ENCODE measurements at regions not wholly inside any gene's neighbourhood (a gene's known extent, or its start where the extent isn't known, plus 50 kb on each side); places are given as distances from the start of the nearest gene placed in this dataset.

GRCh38 chr5:128591598-128592455 is 53.8 kb upstream of the FBN2 start:
- no peaks in the 10 kb centered on the region for H3K9me3 ChIP-seq (ENCODE audit: control insufficient read depth, low read length)
- no peak overlapping the region for H3K4me3 ChIP-seq (ENCODE audit: extremely low read depth, insufficient read depth, low read length, poor library complexity, severe bottlenecking)
- no peak overlapping the region for H3K27ac ChIP-seq (ENCODE audit: low read depth, low read length, severe bottlenecking)
- no peaks in the 10 kb centered on the region for H3K36me3 ChIP-seq (ENCODE audit: control insufficient read depth, insufficient read depth, low read length)
- H3K4me1 ChIP-seq (ENCODE audit: control insufficient read depth, insufficient read depth, low read length, poor library complexity, severe bottlenecking), result no peaks in the 10 kb centered on the region
- 100% methylated on average over 1 of the region's 5 CpGs; no CpG with 5 or more reads in 1 of the 2 experiments for WGBS, 2 experiments (ENCODE audit: insufficient coverage in 2 of 2)

GRCh38 chr5:128596071-128596470 is 58.0 kb upstream of the FBN2 start:
- Histone ChIP-seq H3K27ac (ENCODE audit: low read depth, low read length, severe bottlenecking) (no peak overlapping the region), H3K9me3 (ENCODE audit: control insufficient read depth, low read length) (no peaks in the 10 kb centered on the region), H3K36me3 (ENCODE audit: control insufficient read depth, insufficient read depth, low read length) (no peaks in the 10 kb centered on the region), H3K4me1 (ENCODE audit: control insufficient read depth, insufficient read depth, low read length, poor library complexity, severe bottlenecking) (no peaks in the 10 kb centered on the region), H3K4me3 (ENCODE audit: extremely low read depth, insufficient read depth, low read length, poor library complexity, severe bottlenecking) (no peak overlapping the region)
- 94 to 97% methylated on average over 3 to 4 of the region's 4 CpGs for WGBS, 2 experiments (ENCODE audit: insufficient coverage in 2 of 2)

GRCh38 chr5:128597156-128597555 is 59.1 kb upstream of the FBN2 start:
- Histone ChIP-seq H3K4me3 (ENCODE audit: extremely low read depth, insufficient read depth, low read length, poor library complexity, severe bottlenecking) (no peak overlapping the region), H3K9me3 (ENCODE audit: control insufficient read depth, low read length) (no peaks in the 10 kb centered on the region), H3K4me1 (ENCODE audit: control insufficient read depth, insufficient read depth, low read length, poor library complexity, severe bottlenecking) (no peaks in the 10 kb centered on the region), H3K36me3 (ENCODE audit: control insufficient read depth, insufficient read depth, low read length) (no peaks in the 10 kb centered on the region), H3K27ac (ENCODE audit: low read depth, low read length, severe bottlenecking) (no peak overlapping the region)
- no CpG with 5 or more reads among the region's 3 CpGs for WGBS, 2 experiments (ENCODE audit: insufficient coverage in 2 of 2)

GRCh38 chr5:128613128-128613527 is 75.1 kb upstream of the FBN2 start:
- H3K9me3 ChIP-seq (ENCODE audit: control insufficient read depth, low read length), result peaks cover 4% of the 10 kb centered on the region
- no peak overlapping the region for H3K27ac ChIP-seq (ENCODE audit: low read depth, low read length, severe bottlenecking)
- no peaks in the 10 kb centered on the region for H3K4me1 ChIP-seq (ENCODE audit: control insufficient read depth, insufficient read depth, low read length, poor library complexity, severe bottlenecking)
- WGBS, 2 experiments (ENCODE audit: insufficient coverage in 2 of 2), result 75% methylated on average over 1 of the region's 4 CpGs; no CpG with 5 or more reads in 1 of the 2 experiments
- H3K4me3 ChIP-seq (ENCODE audit: extremely low read depth, insufficient read depth, low read length, poor library complexity, severe bottlenecking), result no peak overlapping the region
- no peaks in the 10 kb centered on the region for H3K36me3 ChIP-seq (ENCODE audit: control insufficient read depth, insufficient read depth, low read length)

- Histone ChIP-seq H3K27ac (ENCODE audit: low read depth, low read length, severe bottlenecking) (no peak overlapping the region), H3K4me1 (ENCODE audit: control insufficient read depth, insufficient read depth, low read length, poor library complexity, severe bottlenecking) (no peaks in the 10 kb centered on the region), H3K9me3 (ENCODE audit: control insufficient read depth, low read length) (peaks cover 4% of the 10 kb centered on the region), H3K36me3 (ENCODE audit: control insufficient read depth, insufficient read depth, low read length) (no peaks in the 10 kb centered on the region), H3K4me3 (ENCODE audit: extremely low read depth, insufficient read depth, low read length, poor library complexity, severe bottlenecking) (no peak overlapping the region)
Observed at GRCh38 chr5:128613766-128614165, 75.7 kb upstream of the FBN2 start.

GRCh38 chr5:128615578-128615977 is 77.5 kb upstream of the FBN2 start:
- Histone ChIP-seq H3K9me3 (ENCODE audit: control insufficient read depth, low read length) (no peaks in the 10 kb centered on the region), H3K4me1 (ENCODE audit: control insufficient read depth, insufficient read depth, low read length, poor library complexity, severe bottlenecking) (no peaks in the 10 kb centered on the region), H3K27ac (ENCODE audit: low read depth, low read length, severe bottlenecking) (no peak overlapping the region), H3K4me3 (ENCODE audit: extremely low read depth, insufficient read depth, low read length, poor library complexity, severe bottlenecking) (no peak overlapping the region), H3K36me3 (ENCODE audit: control insufficient read depth, insufficient read depth, low read length) (no peaks in the 10 kb centered on the region)

GRCh38 chr5:128626536-128627090 is 88.6 kb upstream of the FBN2 start:
- 86 to 100% methylated on average over 1 of the region's 1 CpG for WGBS, 2 experiments (ENCODE audit: insufficient coverage in 2 of 2)
- no peak overlapping the region for H3K4me3 ChIP-seq (ENCODE audit: extremely low read depth, insufficient read depth, low read length, poor library complexity, severe bottlenecking)
- H3K9me3 ChIP-seq (ENCODE audit: control insufficient read depth, low read length), result peaks cover 11% of the 10 kb centered on the region
- H3K4me1 ChIP-seq (ENCODE audit: control insufficient read depth, insufficient read depth, low read length, poor library complexity, severe bottlenecking), result peaks cover 1% of the 10 kb centered on the region
- no peaks in the 10 kb centered on the region for H3K36me3 ChIP-seq (ENCODE audit: control insufficient read depth, insufficient read depth, low read length)
- H3K27ac ChIP-seq (ENCODE audit: low read depth, low read length, severe bottlenecking), result no peak overlapping the region

- peaks cover 10% of the 10 kb centered on the region for H3K4me1 ChIP-seq (ENCODE audit: control insufficient read depth, insufficient read depth, low read length, poor library complexity, severe bottlenecking)
- H3K36me3 ChIP-seq (ENCODE audit: control insufficient read depth, insufficient read depth, low read length), result no peaks in the 10 kb centered on the region
- no peak overlapping the region for H3K27ac ChIP-seq (ENCODE audit: low read depth, low read length, severe bottlenecking)
- peaks cover 12% of the 10 kb centered on the region for H3K9me3 ChIP-seq (ENCODE audit: control insufficient read depth, low read length)
- 100% methylated on average over 1 of the region's 1 CpG; no CpG with 5 or more reads in 1 of the 2 experiments for WGBS, 2 experiments (ENCODE audit: insufficient coverage in 2 of 2)
- no peak overlapping the region for H3K4me3 ChIP-seq (ENCODE audit: extremely low read depth, insufficient read depth, low read length, poor library complexity, severe bottlenecking)
Observed at GRCh38 chr5:128627939-128628338, 89.9 kb upstream of the FBN2 start.

- 80 to 93% methylated on average over 1 to 3 of the region's 3 CpGs for WGBS, 2 experiments (ENCODE audit: insufficient coverage in 2 of 2)
- Histone ChIP-seq H3K9me3 (ENCODE audit: control insufficient read depth, low read length) (peaks cover 12% of the 10 kb centered on the region), H3K36me3 (ENCODE audit: control insufficient read depth, insufficient read depth, low read length) (no peaks in the 10 kb centered on the region), H3K4me3 (ENCODE audit: extremely low read depth, insufficient read depth, low read length, poor library complexity, severe bottlenecking) (no peak overlapping the region), H3K4me1 (ENCODE audit: control insufficient read depth, insufficient read depth, low read length, poor library complexity, severe bottlenecking) (peaks cover 14% of the 10 kb centered on the region), H3K27ac (ENCODE audit: low read depth, low read length, severe bottlenecking) (no peak overlapping the region)
Observed at GRCh38 chr5:128629157-128629556, 91.1 kb upstream of the FBN2 start.

GRCh38 chr5:128630121-128630520 is 92.1 kb upstream of the FBN2 start:
- Histone ChIP-seq H3K36me3 (ENCODE audit: control insufficient read depth, insufficient read depth, low read length) (no peaks in the 10 kb centered on the region), H3K9me3 (ENCODE audit: control insufficient read depth, low read length) (peaks cover 12% of the 10 kb centered on the region), H3K27ac (ENCODE audit: low read depth, low read length, severe bottlenecking) (no peak overlapping the region), H3K4me3 (ENCODE audit: extremely low read depth, insufficient read depth, low read length, poor library complexity, severe bottlenecking) (no peak overlapping the region), H3K4me1 (ENCODE audit: control insufficient read depth, insufficient read depth, low read length, poor library complexity, severe bottlenecking) (peaks cover 14% of the 10 kb centered on the region)
- whole genome bisulfite sequencing, 2 experiments (ENCODE audit: insufficient coverage in 2 of 2), result 100% methylated on average over 1 of the region's 1 CpG

GRCh38 chr5:128631771-128632170 is 93.7 kb upstream of the FBN2 start:
- WGBS, 2 experiments (ENCODE audit: insufficient coverage in 2 of 2), result 80 to 100% methylated on average over 1 of the region's 1 CpG
- H3K9me3 ChIP-seq (ENCODE audit: control insufficient read depth, low read length), result peaks cover 17% of the 10 kb centered on the region
- H3K27ac ChIP-seq (ENCODE audit: low read depth, low read length, severe bottlenecking), result peak overlapping the region; percentile 83
- no peak overlapping the region for H3K4me3 ChIP-seq (ENCODE audit: extremely low read depth, insufficient read depth, low read length, poor library complexity, severe bottlenecking)
- no peaks in the 10 kb centered on the region for H3K36me3 ChIP-seq (ENCODE audit: control insufficient read depth, insufficient read depth, low read length)
- H3K4me1 ChIP-seq (ENCODE audit: control insufficient read depth, insufficient read depth, low read length, poor library complexity, severe bottlenecking), result peaks cover 17% of the 10 kb centered on the region

Data from mesodermal cell (in vitro differentiated cells).